HG03558 (cell line): ENCODE measurements at regions not wholly inside any gene's neighbourhood (a gene's known extent, or its start where the extent isn't known, plus 50 kb on each side); places are given as distances from the start of the nearest gene placed in this dataset.

Source experiments
- ATAC-seq: cut with Tn5 transposase; IDR thresholded peaks from one replicate; pipeline ENCODE4 v1.9.1; 2021; ENCODE audit warnings: moderate number of reproducible peaks; ENCODE audit not compliant: unreplicated experiment; ENCODE audit errors: extremely low read depth

DNA sequence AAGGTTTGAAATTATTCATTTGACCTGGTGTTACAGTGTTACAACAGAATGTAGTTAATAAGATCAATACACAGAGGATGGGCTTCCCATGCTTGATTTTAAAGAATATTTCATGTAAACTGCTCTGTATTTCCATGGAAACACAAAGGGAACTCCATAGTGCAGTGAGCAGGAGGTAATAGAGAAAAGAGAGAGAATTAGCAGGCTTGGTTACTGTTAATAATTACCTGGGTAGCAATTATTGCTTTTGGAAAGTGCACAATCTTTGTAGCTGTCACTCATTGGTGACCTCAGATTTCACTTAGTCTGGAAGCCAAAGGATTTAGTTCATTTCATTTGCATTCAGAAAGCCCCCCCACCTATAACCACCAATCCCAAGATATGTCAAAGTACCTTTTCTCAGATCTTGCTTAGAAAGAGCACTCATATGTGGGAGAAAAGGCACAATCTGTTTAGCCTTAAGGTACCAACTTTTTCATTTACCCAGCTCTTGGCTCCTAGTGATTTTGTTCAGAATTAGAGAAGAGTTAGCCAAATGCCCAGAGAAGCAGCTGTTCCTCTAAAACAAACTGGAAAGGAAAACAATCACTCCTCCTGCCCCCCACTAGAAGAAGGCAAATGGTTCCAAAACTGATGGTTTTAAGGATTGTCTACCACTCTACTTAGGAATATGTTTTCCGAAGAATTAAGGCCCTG lies 234.5 kb upstream of the SLC24A2 start:
- ATAC-seq, result no peak

DNA sequence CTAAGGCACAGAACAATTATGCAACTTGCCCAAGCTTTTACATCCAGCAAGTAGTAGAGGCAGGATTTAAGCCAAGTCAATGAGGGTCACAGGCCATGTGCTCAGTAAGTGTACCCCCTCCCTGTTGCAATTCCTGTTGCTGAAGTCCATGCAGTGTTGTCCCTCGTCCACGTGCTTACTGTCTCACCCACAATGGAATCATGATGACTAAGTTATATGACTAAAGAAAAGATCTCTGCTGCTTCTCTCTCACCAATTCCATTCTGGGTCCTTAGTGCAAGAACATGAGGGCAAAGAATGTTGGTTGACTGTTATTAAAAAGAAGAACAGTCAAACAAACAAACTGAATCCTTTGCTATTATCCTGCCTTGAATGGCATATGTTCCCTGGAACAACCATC lies 233.6 kb upstream of the SLC24A2 start:
- ATAC-seq, result no peak

DNA sequence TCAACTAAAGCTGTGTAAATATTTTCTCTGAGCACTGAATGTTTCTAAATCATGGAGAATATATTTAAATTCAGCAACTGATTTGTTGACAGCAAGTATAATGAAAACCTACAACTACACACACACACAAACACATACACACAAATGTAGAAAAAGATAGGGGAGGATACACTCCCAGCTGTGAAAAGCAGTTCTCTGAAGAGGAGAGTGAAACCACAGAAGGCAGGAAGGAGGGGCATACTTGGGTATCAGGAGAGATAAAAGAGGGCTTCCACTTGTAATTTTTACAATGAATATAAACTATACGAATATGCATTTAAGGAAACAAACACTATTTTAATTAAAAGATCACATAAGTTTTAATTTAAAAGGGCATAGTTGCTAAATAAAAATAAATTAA lies 227.8 kb upstream of the SLC24A2 start:
- ATAC-seq, result no peak

DNA sequence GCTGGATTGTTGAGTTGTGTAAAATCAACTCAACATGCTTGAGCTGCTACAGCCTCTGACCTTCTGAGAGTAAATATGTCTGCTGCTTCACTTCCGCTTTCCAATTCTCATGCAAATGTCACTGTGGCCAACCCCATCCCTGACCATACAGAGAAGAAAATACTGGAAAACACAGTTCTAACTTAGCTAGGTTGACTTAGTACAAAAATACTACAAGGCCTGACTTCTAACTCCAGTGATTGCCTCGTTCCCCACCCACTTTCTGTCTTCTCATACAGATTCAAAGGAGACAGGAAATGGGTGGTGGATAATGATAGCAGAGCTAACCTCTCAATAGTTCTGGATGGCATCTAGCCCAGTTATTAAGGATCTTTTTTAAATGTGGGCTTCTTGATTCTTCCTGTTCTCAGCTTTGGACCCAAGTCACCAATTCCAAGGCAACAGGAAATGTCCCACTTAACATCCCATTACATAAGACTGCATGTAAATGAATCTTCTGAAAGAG lies 226.6 kb upstream of the SLC24A2 start:
- no peak for ATAC-seq

GRCh38 chr9:20014168-20014567 lies 225.3 kb upstream of the SLC24A2 start:
- no peak for ATAC-seq

DNA sequence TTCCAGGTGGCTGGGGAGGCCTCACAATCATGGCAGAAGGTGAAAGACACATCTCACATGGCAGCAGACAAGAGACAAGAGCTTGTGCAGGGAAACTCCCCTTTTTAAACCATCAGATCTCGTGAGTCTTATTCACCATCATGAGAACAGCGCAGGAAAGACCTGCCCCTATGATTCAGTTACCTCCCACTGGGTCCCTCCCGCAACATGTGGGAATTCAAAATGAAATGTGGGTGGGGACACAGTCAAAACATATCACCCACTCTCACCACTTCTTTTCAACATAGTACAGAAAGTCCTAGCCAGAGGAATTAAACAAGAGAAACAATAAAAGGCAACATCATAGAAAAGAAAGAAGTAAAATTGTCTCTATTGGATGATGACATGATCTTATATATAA lies 223.4 kb upstream of the SLC24A2 start:
- no peak for ATAC-seq

- no peak for ATAC-seq
These were observed 220.8 kb upstream of the SLC24A2 start for GRCh38 chr9:20009606-20010005.

DNA sequence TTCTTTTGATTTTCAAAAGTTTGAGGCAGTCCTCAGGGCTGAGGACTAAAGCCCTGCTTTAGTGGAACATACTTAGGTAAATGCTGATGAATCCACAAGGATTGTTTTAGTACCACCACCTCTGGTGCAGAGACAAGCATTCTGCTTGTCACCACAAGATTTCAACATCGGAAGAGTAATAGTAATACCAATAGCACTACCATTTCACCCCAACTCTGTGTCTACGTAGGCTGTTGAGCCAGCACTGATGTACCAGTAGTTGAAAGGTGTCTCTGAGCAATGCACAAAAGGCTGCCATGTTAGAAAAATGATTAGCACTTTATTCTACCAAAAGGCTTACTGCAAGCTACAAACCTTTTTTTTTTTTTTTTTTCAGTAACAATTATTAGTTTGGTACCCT lies 213.2 kb upstream of the SLC24A2 start:
- ATAC-seq, result no peak

DNA sequence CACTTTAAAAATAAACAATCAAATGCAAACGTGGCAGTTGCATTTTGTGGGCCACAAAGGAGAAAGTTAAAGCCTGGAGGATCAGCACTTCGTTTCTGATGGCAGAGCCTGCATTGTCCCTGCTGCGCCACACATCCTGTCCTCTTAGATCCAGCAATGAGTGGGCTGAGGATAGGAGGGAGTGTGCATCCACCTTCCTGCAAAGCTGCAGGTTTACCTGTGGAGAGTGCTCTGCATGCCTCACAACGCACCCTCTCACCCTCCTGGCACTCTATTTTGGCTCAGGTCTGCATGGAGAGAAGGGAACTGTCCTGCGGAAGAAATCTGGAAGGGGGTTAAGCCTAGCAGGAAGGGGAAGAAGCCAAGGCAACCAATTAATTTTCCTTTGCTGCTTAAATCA lies 212.2 kb upstream of the SLC24A2 start:
- ATAC-seq, result no peak

GRCh38 chr9:19999491-20000057 lies 210.7 kb upstream of the SLC24A2 start:
- ATAC-seq, result peak; percentile 90

GRCh38 chr9:19998823-19999455 lies 210.1 kb upstream of the SLC24A2 start:
- ATAC-seq, result no peak

GRCh38 chr9:19998153-19998552 lies 209.3 kb upstream of the SLC24A2 start:
- ATAC-seq, result no peak

GRCh38 chr9:19995619-19996018 lies 206.8 kb upstream of the SLC24A2 start:
- ATAC-seq, result no peak

DNA sequence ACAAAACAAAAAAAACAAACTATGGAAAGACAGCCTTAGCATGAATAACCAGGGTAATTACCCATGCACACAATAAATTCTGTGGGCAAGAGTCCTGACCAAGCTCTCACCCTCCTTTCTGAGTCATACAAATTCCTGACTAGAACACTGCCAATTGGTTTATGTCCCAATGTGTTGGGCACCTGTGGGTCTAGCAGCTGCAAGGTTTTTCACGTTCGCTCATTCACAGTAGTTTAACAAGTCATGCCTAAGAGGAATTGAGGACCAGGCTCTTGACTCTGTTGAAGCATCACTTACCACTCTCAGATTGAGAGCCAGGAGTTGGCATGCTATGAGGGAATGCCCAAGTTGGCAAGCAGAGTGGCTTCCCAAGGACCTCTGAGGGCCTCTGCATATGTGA lies 205.5 kb upstream of the SLC24A2 start:
- ATAC-seq, result no peak

- ATAC-seq, result no peak
These were observed 203.7 kb upstream of the SLC24A2 start for GRCh38 chr9:19992556-19992955.

- ATAC-seq, result no peak
These were observed 200.4 kb upstream of the SLC24A2 start for GRCh38 chr9:19989213-19989612.

- ATAC-seq, result no peak
These were observed 199.4 kb upstream of the SLC24A2 start for GRCh38 chr9:19988281-19988680.

- no peak for ATAC-seq
These were observed 196.2 kb upstream of the SLC24A2 start for GRCh38 chr9:19985081-19985480.

GRCh38 chr9:19976226-19976625 lies 187.4 kb upstream of the SLC24A2 start:
- no peak for ATAC-seq

GRCh38 chr9:19975499-19975898 lies 186.7 kb upstream of the SLC24A2 start:
- ATAC-seq, result no peak

- no peak for ATAC-seq
These were observed 180.9 kb upstream of the SLC24A2 start for GRCh38 chr9:19969721-19970120.
